HepG2 (cell line): ENCODE measurements at regions not wholly inside any gene's neighbourhood (a gene's known extent, or its start where the extent isn't known, plus 50 kb on each side); places are given as distances from the start of the nearest gene placed in this dataset.

Source experiments
- NFIC ChIP-seq: IDR thresholded peaks from 2 replicates; pipeline ENCODE4 v1.6.1; 2012; ENCODE audit warnings: mild to moderate bottlenecking, low read length, inconsistent platforms
- PAX8 ChIP-seq: sonication (generic); formaldehyde crosslinking; IDR thresholded peaks from 2 replicates; pipeline ENCODE4 v1.8.0; 2022; ENCODE audit warnings: mild to moderate bottlenecking, missing genetic modification reagents, borderline replicate concordance
- ZNF432 ChIP-seq: sonication (generic); formaldehyde crosslinking; IDR thresholded peaks from 2 replicates; pipeline ENCODE4 v1.5.0; 2020; ENCODE audit warnings: missing genetic modification reagents, mild to moderate bottlenecking, borderline replicate concordance
- ZNF446 ChIP-seq: sonication (generic); formaldehyde crosslinking; IDR thresholded peaks from 2 replicates; pipeline ENCODE4 v1.5.0; 2020; ENCODE audit warnings: mild to moderate bottlenecking, missing genetic modification reagents
- TF ChIP-seq, protein P1 (sequence below): sonication (generic); formaldehyde crosslinking; IDR thresholded peaks from 2 replicates; pipeline ENCODE4 v1.8.1; 2022; ENCODE audit warnings: low read depth, mild to moderate bottlenecking, missing genetic modification reagents
- TF ChIP-seq, protein P2 (sequence below): sonication (generic); formaldehyde crosslinking; IDR thresholded peaks from 2 replicates; pipeline ENCODE4 v1.4.0; 2020; ENCODE audit warnings: missing genetic modification reagents, borderline replicate concordance

DNA sequence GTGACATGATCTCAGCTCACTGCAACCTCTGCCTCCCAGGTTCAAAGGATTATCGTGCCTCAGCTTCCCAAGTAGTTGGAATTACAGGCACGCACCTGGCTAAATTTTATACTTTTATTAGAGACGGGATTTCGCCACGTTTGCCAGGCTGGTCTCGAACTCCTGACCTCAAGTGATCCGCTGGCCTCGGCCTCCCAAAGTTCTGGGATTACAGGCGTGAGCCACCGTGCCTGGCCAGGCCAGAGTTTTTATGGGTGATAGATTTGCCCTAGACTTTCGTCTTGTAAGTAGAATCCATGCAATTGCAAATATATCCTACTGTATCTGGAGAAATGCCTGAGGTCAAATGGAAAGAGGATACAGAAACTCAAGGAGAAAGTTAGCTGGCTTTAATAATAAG is 819.9 kb upstream of the SLITRK1 start:
- TF ChIP-seq ZNF446 (CRISPR knock-in tag): no peak
- TF ChIP-seq, protein P1, sequence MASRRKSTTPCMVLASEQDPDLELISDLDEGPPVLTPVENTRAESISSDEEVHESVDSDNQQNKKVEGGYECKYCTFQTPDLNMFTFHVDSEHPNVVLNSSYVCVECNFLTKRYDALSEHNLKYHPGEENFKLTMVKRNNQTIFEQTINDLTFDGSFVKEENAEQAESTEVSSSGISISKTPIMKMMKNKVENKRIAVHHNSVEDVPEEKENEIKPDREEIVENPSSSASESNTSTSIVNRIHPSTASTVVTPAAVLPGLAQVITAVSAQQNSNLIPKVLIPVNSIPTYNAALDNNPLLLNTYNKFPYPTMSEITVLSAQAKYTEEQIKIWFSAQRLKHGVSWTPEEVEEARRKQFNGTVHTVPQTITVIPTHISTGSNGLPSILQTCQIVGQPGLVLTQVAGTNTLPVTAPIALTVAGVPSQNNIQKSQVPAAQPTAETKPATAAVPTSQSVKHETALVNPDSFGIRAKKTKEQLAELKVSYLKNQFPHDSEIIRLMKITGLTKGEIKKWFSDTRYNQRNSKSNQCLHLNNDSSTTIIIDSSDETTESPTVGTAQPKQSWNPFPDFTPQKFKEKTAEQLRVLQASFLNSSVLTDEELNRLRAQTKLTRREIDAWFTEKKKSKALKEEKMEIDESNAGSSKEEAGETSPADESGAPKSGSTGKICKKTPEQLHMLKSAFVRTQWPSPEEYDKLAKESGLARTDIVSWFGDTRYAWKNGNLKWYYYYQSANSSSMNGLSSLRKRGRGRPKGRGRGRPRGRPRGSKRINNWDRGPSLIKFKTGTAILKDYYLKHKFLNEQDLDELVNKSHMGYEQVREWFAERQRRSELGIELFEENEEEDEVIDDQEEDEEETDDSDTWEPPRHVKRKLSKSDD: no peak
- TF ChIP-seq ZNF432: no peak
- no peak for TF ChIP-seq NFIC
- no peak for TF ChIP-seq PAX8 (CRISPR knock-in tag)
- TF ChIP-seq, protein P2, sequence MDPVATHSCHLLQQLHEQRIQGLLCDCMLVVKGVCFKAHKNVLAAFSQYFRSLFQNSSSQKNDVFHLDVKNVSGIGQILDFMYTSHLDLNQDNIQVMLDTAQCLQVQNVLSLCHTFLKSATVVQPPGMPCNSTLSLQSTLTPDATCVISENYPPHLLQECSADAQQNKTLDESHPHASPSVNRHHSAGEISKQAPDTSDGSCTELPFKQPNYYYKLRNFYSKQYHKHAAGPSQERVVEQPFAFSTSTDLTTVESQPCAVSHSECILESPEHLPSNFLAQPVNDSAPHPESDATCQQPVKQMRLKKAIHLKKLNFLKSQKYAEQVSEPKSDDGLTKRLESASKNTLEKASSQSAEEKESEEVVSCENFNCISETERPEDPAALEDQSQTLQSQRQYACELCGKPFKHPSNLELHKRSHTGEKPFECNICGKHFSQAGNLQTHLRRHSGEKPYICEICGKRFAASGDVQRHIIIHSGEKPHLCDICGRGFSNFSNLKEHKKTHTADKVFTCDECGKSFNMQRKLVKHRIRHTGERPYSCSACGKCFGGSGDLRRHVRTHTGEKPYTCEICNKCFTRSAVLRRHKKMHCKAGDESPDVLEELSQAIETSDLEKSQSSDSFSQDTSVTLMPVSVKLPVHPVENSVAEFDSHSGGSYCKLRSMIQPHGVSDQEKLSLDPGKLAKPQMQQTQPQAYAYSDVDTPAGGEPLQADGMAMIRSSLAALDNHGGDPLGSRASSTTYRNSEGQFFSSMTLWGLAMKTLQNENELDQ: no peak
